ENCODE measurements at regions not wholly inside any gene's neighbourhood (a gene's known extent, or its start where the extent isn't known, plus 50 kb on each side); places are given as distances from the start of the nearest gene placed in this dataset.
A peak's percentile ranks its signal among the peaks of the same experiment; 100 is the strongest.

GRCh38 chr2:149741646-149742045 is 154.1 kb upstream of the MMADHC start:
- no peak for DNase-seq (ENCODE audit: low read depth, low spot score)
- H3K36me3 ChIP-seq (ENCODE audit: control insufficient read depth in 2 of 2, extremely low read depth in 1 of 2, insufficient read depth in 2 of 2, low read length in 2 of 2), result no peaks in the 10 kb centered on the region
- H3K4me2 ChIP-seq (ENCODE audit: control insufficient read depth, extremely low read depth, insufficient read depth, low read depth, low read length), result peak overlapping the region; percentile 2
- H3K4me3 ChIP-seq (ENCODE audit: control insufficient read depth in 2 of 3, extremely low read depth in 1 of 3, insufficient read depth in 2 of 3, low read depth in 1 of 3, low read length in 3 of 3), result no peak overlapping the region
- peak; percentile 97 for FAIRE-seq
- H3K27ac ChIP-seq (ENCODE audit: control insufficient read depth, insufficient read depth, low read length), result no peak overlapping the region
- dilution Hi-C loops (cut with MboI; ENCODE audit: extremely low pct_ligation_motif_present, low sequenced_read_pairs), result no loop called here
- H3K27me3 ChIP-seq (ENCODE audit: control insufficient read depth, extremely low read depth, insufficient read depth, low read length), result no peaks in the 10 kb centered on the region
- TF ChIP-seq, protein P1, sequence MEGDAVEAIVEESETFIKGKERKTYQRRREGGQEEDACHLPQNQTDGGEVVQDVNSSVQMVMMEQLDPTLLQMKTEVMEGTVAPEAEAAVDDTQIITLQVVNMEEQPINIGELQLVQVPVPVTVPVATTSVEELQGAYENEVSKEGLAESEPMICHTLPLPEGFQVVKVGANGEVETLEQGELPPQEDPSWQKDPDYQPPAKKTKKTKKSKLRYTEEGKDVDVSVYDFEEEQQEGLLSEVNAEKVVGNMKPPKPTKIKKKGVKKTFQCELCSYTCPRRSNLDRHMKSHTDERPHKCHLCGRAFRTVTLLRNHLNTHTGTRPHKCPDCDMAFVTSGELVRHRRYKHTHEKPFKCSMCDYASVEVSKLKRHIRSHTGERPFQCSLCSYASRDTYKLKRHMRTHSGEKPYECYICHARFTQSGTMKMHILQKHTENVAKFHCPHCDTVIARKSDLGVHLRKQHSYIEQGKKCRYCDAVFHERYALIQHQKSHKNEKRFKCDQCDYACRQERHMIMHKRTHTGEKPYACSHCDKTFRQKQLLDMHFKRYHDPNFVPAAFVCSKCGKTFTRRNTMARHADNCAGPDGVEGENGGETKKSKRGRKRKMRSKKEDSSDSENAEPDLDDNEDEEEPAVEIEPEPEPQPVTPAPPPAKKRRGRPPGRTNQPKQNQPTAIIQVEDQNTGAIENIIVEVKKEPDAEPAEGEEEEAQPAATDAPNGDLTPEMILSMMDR (optimal IDR thresholded peaks at IDR 0.05 in 1 of 3, IDR thresholded peaks at IDR 0.05 in 1 of 3, conservative IDR thresholded peaks at IDR 0.05 in 1 of 3; ENCODE audit: extremely low read depth in 1 of 3, insufficient read depth in 2 of 3, low read length in 3 of 3), result no peak
- no peak for TF ChIP-seq EZH2 (IDR thresholded peaks at IDR 0.05; ENCODE audit: low read length)
- H2AFZ ChIP-seq (ENCODE audit: control insufficient read depth, low read length), result no peak overlapping the region
- H3K9ac ChIP-seq (ENCODE audit: control insufficient read depth, extremely low read depth, insufficient read depth, low read length), result no peak overlapping the region
- no peaks in the 10 kb centered on the region for H3K9me3 ChIP-seq (ENCODE audit: control insufficient read depth, low read depth, low read length)
- no peaks in the 10 kb centered on the region for H3K9me1 ChIP-seq (ENCODE audit: control insufficient read depth, extremely low read depth, insufficient read depth, low read length)
- H4K20me1 ChIP-seq (ENCODE audit: control insufficient read depth, extremely low read depth, insufficient read depth, low read length), result no peaks in the 10 kb centered on the region
- H3K4me1 ChIP-seq (ENCODE audit: control insufficient read depth, extremely low read depth, insufficient read depth, low read length), result peaks cover 47% of the 10 kb centered on the region
- no peaks in the 10 kb centered on the region for H3K79me2 ChIP-seq (ENCODE audit: control insufficient read depth, insufficient read depth, low read length)

DNA sequence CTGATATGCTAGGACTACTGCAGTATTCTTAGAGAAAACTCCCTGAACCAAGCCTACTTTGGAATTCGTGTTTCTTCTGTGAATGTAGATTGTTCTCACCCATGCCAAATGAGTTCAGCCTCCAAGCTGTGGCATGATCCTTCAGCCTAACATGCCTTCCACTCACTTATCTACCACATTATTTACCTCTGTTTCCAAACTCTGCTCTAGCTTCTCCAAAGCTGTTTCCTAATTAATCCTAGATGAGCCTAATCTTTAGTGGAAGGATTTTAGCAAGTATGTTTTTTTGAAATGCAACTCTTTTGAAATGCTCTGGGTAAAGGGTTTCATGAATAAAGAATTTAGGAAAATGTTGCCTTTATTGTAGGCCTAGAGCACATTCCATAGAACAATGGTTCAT is 152.9 kb upstream of the MMADHC start:
- peak overlapping the region; percentile 27 for H3K27ac ChIP-seq (ENCODE audit: control insufficient read depth, insufficient read depth, low read length)

More for the DNA sequence above, 152.9 kb upstream of the MMADHC start:
- Histone ChIP-seq H3K9me3 (ENCODE audit: control insufficient read depth, low read depth, low read length) (no peaks in the 10 kb centered on the region), H3K9me1 (ENCODE audit: control insufficient read depth, extremely low read depth, insufficient read depth, low read length) (no peaks in the 10 kb centered on the region), H4K20me1 (ENCODE audit: control insufficient read depth, extremely low read depth, insufficient read depth, low read length) (no peaks in the 10 kb centered on the region), H3K4me1 (ENCODE audit: control insufficient read depth, extremely low read depth, insufficient read depth, low read length) (peaks cover 47% of the 10 kb centered on the region), H3K36me3 (ENCODE audit: control insufficient read depth in 2 of 2, extremely low read depth in 1 of 2, insufficient read depth in 2 of 2, low read length in 2 of 2) (no peaks in the 10 kb centered on the region), H3K79me2 (ENCODE audit: control insufficient read depth, insufficient read depth, low read length) (no peaks in the 10 kb centered on the region), H3K9ac (ENCODE audit: control insufficient read depth, extremely low read depth, insufficient read depth, low read length) (no peak overlapping the region), H2AFZ (ENCODE audit: control insufficient read depth, low read length) (peak overlapping the region; percentile 31), H3K4me3 (ENCODE audit: control insufficient read depth in 2 of 3, extremely low read depth in 1 of 3, insufficient read depth in 2 of 3, low read depth in 1 of 3, low read length in 3 of 3) (no peak overlapping the region), H3K4me2 (ENCODE audit: control insufficient read depth, extremely low read depth, insufficient read depth, low read depth, low read length) (no peak overlapping the region), H3K27me3 (ENCODE audit: control insufficient read depth, extremely low read depth, insufficient read depth, low read length) (no peaks in the 10 kb centered on the region)
- dilution Hi-C loops (cut with MboI; ENCODE audit: extremely low pct_ligation_motif_present, low sequenced_read_pairs), result no loop called here
- TF ChIP-seq, protein P1 (optimal IDR thresholded peaks at IDR 0.05 in 1 of 3, IDR thresholded peaks at IDR 0.05 in 1 of 3, conservative IDR thresholded peaks at IDR 0.05 in 1 of 3; ENCODE audit: extremely low read depth in 1 of 3, insufficient read depth in 2 of 3, low read length in 3 of 3), result no peak
- no peak for TF ChIP-seq EZH2 (IDR thresholded peaks at IDR 0.05; ENCODE audit: low read length)
- DNase-seq (ENCODE audit: low read depth, low spot score), result no peak
- no peak for FAIRE-seq

All from keratinocyte (primary cell).